DOHH2 (cell line): ENCODE measurements at regions not wholly inside any gene's neighbourhood (a gene's known extent, or its start where the extent isn't known, plus 50 kb on each side); places are given as distances from the start of the nearest gene placed in this dataset.

ENCODE experiments used
- EZH2phosphoT487 ChIP-seq: fragments of 200-600 bp; sonication (generic); IDR thresholded peaks from 2 replicates; pipeline ENCODE4 v1.6.1; 2017; ENCODE audit warnings: borderline replicate concordance, mild to moderate bottlenecking, antibody characterized with exemption, low read length, moderate library complexity, mixed read lengths
- TF ChIP-seq, protein P1 (sequence below): fragments of 200-600 bp; sonication (generic); IDR thresholded peaks from one replicate; pipeline ENCODE4 v1.5.1; 2014; ENCODE audit warnings: antibody characterized with exemption, mild to moderate bottlenecking, low read depth, low read length; ENCODE audit not compliant: poor library complexity, severe bottlenecking

DNA sequence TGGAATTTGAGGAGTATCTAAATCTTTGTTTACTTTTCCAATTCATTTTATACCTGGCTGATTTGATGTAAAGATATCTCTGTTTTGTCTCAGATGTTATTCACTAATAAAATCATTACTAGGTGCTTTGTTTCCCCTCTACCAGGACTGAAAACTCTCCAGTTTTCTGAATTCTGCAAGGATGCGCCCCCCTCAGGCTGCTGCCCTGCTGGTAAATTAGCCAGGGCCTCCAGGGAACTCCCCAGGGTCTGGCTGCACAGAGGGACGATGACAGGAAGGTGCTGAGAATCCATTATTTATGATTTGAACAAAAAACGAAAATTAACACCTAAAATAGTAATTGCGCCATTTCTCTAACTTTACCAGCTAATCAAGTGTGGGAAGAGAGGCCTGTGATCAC lies 541.2 kb upstream of the POU3F3 start:
- TF ChIP-seq, protein P1, sequence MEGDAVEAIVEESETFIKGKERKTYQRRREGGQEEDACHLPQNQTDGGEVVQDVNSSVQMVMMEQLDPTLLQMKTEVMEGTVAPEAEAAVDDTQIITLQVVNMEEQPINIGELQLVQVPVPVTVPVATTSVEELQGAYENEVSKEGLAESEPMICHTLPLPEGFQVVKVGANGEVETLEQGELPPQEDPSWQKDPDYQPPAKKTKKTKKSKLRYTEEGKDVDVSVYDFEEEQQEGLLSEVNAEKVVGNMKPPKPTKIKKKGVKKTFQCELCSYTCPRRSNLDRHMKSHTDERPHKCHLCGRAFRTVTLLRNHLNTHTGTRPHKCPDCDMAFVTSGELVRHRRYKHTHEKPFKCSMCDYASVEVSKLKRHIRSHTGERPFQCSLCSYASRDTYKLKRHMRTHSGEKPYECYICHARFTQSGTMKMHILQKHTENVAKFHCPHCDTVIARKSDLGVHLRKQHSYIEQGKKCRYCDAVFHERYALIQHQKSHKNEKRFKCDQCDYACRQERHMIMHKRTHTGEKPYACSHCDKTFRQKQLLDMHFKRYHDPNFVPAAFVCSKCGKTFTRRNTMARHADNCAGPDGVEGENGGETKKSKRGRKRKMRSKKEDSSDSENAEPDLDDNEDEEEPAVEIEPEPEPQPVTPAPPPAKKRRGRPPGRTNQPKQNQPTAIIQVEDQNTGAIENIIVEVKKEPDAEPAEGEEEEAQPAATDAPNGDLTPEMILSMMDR: peak; percentile 13
- no peak for TF ChIP-seq EZH2phosphoT487
